Peyer's patch (tissue), 4 donors: ENCODE measurements at regions not wholly inside any gene's neighbourhood (a gene's known extent, or its start where the extent isn't known, plus 50 kb on each side); places are given as distances from the start of the nearest gene placed in this dataset.

Experiments used
- CTCF ChIP-seq, 6 experiments: fragments of 450-650 bp in 4 of 6; fragments of 200-600 bp in 2 of 6; sonication (generic) in 1 of 6; IDR thresholded peaks; one replicate each; pipeline ENCODE4 v1.5.1; 2017 to 2019; ENCODE audit warnings: antibody characterized with exemption in 6 of 6, mild to moderate bottlenecking in 3 of 6, moderate library complexity in 1 of 6
- POLR2A ChIP-seq, 2 donors: fragments of 450-650 bp; IDR thresholded peaks; one replicate each; pipeline ENCODE4 v1.5.1; 2017; ENCODE audit warnings: antibody characterized with exemption in 2 of 2, mild to moderate bottlenecking in 2 of 2, moderate library complexity in 2 of 2

GRCh38 chr14:38316922-38317321 is 61.0 kb upstream of the CLEC14A start:
- TF ChIP-seq POLR2A (IDR thresholded peaks at IDR 0.05) (no peak), CTCF (IDR thresholded peaks at IDR 0.05) (no peak)
